Limb (tissue), 2 donors: ENCODE measurements at regions not wholly inside any gene's neighbourhood (a gene's known extent, or its start where the extent isn't known, plus 50 kb on each side); places are given as distances from the start of the nearest gene placed in this dataset.
A peak's percentile ranks its signal among the peaks of the same experiment; 100 is the strongest.
"Not testable (repeated sequence)": the region's sequence is repeated elsewhere in the genome, so short reads cannot be mapped to it uniquely, and the experiment has no call there.

Experiments used
- DNase-seq, 2 donors: peaks; one replicate each; pipeline ENCODE4 v3.0.0-alpha.2; 2016; ENCODE audit errors: extremely low spot score in 2 of 2

- peak; percentile 21 to 81 for DNase-seq
These were observed 56.3 kb upstream of the KRTAP5-11 start for GRCh38 chr11:71638801-71639519.

- DNase-seq: peak; percentile 2 to 57
These were observed 56.8 kb upstream of the KRTAP5-11 start for GRCh38 chr11:71639520-71639849.

- not testable (repeated sequence) for DNase-seq
These were observed 57.2 kb upstream of the KRTAP5-11 start for GRCh38 chr11:71639916-71640315.

- DNase-seq: not testable (repeated sequence)
These were observed 64.4 kb upstream of the KRTAP5-11 start for GRCh38 chr11:71647078-71647477.

- not testable (repeated sequence) for DNase-seq
These were observed 70.3 kb upstream of the KRTAP5-11 start for GRCh38 chr11:71652998-71653397.

GRCh38 chr11:71654423-71654822, 71.7 kb upstream of the KRTAP5-11 start:
- DNase-seq: not testable (repeated sequence)

- not testable (repeated sequence) for DNase-seq
These were observed 72.4 kb upstream of the KRTAP5-11 start for GRCh38 chr11:71655041-71655440.

GRCh38 chr11:71656513-71656912, 73.8 kb upstream of the KRTAP5-11 start:
- not testable (repeated sequence) for DNase-seq

- DNase-seq: not testable (repeated sequence)
These were observed 82.3 kb upstream of the KRTAP5-11 start for GRCh38 chr11:71664941-71665340.

- not testable (repeated sequence) for DNase-seq
These were observed 115.4 kb upstream of the KRTAP5-11 start for GRCh38 chr11:71698110-71698509.

- DNase-seq: not testable (repeated sequence)
These were observed 116.3 kb upstream of the KRTAP5-11 start for GRCh38 chr11:71698961-71699360.

- DNase-seq: not testable (repeated sequence)
These were observed 119.0 kb upstream of the KRTAP5-11 start for GRCh38 chr11:71701435-71702291.

GRCh38 chr11:71705086-71705737, 122.5 kb upstream of the KRTAP5-11 start:
- not testable (repeated sequence) for DNase-seq

GRCh38 chr11:71705738-71706432, 123.2 kb upstream of the KRTAP5-11 start:
- not testable (repeated sequence) for DNase-seq

- not testable (repeated sequence) for DNase-seq
These were observed 124.4 kb upstream of the KRTAP5-11 start for GRCh38 chr11:71707083-71707482.

- not testable (repeated sequence) for DNase-seq
These were observed 123.5 kb upstream of the DEFB108B start for GRCh38 chr11:71709541-71709940.

GRCh38 chr11:71710171-71710671, 122.8 kb upstream of the DEFB108B start:
- DNase-seq: peak; percentile 4 to 34

- not testable (repeated sequence) for DNase-seq
These were observed 122.2 kb upstream of the DEFB108B start for GRCh38 chr11:71710701-71711385.

- DNase-seq: not testable (repeated sequence)
These were observed 120.7 kb upstream of the DEFB108B start for GRCh38 chr11:71712350-71712749.

- DNase-seq: not testable (repeated sequence)
These were observed 120.2 kb upstream of the DEFB108B start for GRCh38 chr11:71712846-71713245.
